Neural cell (in vitro differentiated cells): ENCODE measurements at regions not wholly inside any gene's neighbourhood (a gene's known extent, or its start where the extent isn't known, plus 50 kb on each side); places are given as distances from the start of the nearest gene placed in this dataset.

ENCODE experiments used
- H2AFZ ChIP-seq: fragments of 200-600, 300-800 bp; sonication (generic), shearing (Covaris generic); 2 replicates; pipeline ENCODE4 v1.6.0; 2014; ENCODE audit warnings: low read depth, mild to moderate bottlenecking, antibody characterized with exemption, low read length, moderate library complexity
- H3F3A ChIP-seq: fragments of 200-600 bp; shearing (Covaris generic); 2 replicates; pipeline ENCODE4 v1.6.1; 2016; ENCODE audit warnings: mild to moderate bottlenecking, moderate library complexity, mixed read lengths, antibody characterized with exemption, low read length; ENCODE audit not compliant: insufficient read depth, poor library complexity, severe bottlenecking
- H3K27ac ChIP-seq: fragments of 200-600, 300-800 bp; sonication (generic), shearing (Covaris generic); 2 replicates; pipeline ENCODE4 v1.5.1; 2014; ENCODE audit warnings: mild to moderate bottlenecking, low read length, moderate library complexity
- H3K27me3 ChIP-seq: fragments of 300-800, 200-600 bp; sonication (generic), shearing (Covaris generic); 2 replicates; pipeline ENCODE4 v1.6.0; 2014; ENCODE audit warnings: mild to moderate bottlenecking, low read depth, low read length, moderate library complexity; ENCODE audit not compliant: insufficient read depth
- H3K36me3 ChIP-seq: fragments of 300-800, 200-600 bp; sonication (generic), shearing (Covaris generic); 2 replicates; pipeline ENCODE4 v1.5.1; 2014; ENCODE audit warnings: mild to moderate bottlenecking, antibody characterized with exemption, low read length, moderate library complexity; ENCODE audit not compliant: insufficient read depth
- H3K4me2 ChIP-seq: fragments of 300-800, 200-600 bp; sonication (generic), shearing (Covaris generic); 2 replicates; pipeline ENCODE4 v1.6.0; 2014; ENCODE audit warnings: mild to moderate bottlenecking, low read length
- H3K4me3 ChIP-seq: fragments of 300-800, 200-600 bp; sonication (generic), shearing (Covaris generic); 2 replicates; pipeline ENCODE4 v1.5.1; 2014; ENCODE audit warnings: mild to moderate bottlenecking, low read length, moderate library complexity
- H3K79me2 ChIP-seq: fragments of 200-600 bp; shearing (Covaris generic); replicated peaks from 2 replicates; pipeline ENCODE4 v1.6.0; 2014; ENCODE audit warnings: mild to moderate bottlenecking, low read length, moderate library complexity; ENCODE audit not compliant: insufficient read depth
- H3K9ac ChIP-seq: fragments of 300-800, 200-600 bp; sonication (generic), shearing (Covaris generic); 2 replicates; pipeline ENCODE4 v1.6.1; 2016; ENCODE audit warnings: mild to moderate bottlenecking, low read length, mixed read lengths
- H3K9me2 ChIP-seq: fragments of 200-600 bp; shearing (Covaris generic); 2 replicates; pipeline ENCODE4 v1.6.1; 2016; ENCODE audit warnings: mild to moderate bottlenecking, low read length, mixed read lengths; ENCODE audit not compliant: insufficient read depth
- H3K9me3 ChIP-seq: fragments of 200-600, 300-800 bp; sonication (generic), shearing (Covaris generic); 2 replicates; pipeline ENCODE4 v1.6.1; 2016; ENCODE audit warnings: mild to moderate bottlenecking, mixed run types, low read length, moderate library complexity, mixed read lengths
- H4K20me1 ChIP-seq: fragments of 200-600 bp; shearing (Covaris generic); 2 replicates; pipeline ENCODE4 v1.6.1; 2016; ENCODE audit warnings: mild to moderate bottlenecking, mixed run types; ENCODE audit not compliant: insufficient read depth
- EP300 ChIP-seq: fragments of 450-650 bp; conservative IDR thresholded peaks from 2 replicates; pipeline ENCODE4 v1.6.1; 2014; ENCODE audit warnings: antibody characterized with exemption, mild to moderate bottlenecking, moderate library complexity; ENCODE audit not compliant: poor library complexity, severe bottlenecking
- EZH2 ChIP-seq: fragments of 200-600, 300-800 bp; shearing (Covaris generic), sonication (generic); IDR thresholded peaks from 2 replicates; pipeline ENCODE4 v1.6.1; 2014; ENCODE audit warnings: antibody characterized with exemption, low read length, borderline replicate concordance, mild to moderate bottlenecking; ENCODE audit not compliant: insufficient read depth, poor library complexity, severe bottlenecking
- MXI1 ChIP-seq: fragments of 450-650 bp; conservative IDR thresholded peaks from 2 replicates; pipeline ENCODE4 v1.6.1; 2014; ENCODE audit warnings: antibody characterized with exemption, mild to moderate bottlenecking; ENCODE audit not compliant: poor library complexity, severe bottlenecking
- POLR2AphosphoS5 ChIP-seq: IDR thresholded peaks from 2 replicates; pipeline ENCODE4 v1.6.1; 2012
- RAD21 ChIP-seq: fragments of 450-650 bp; conservative IDR thresholded peaks from 2 replicates; pipeline ENCODE4 v1.6.1; 2014; ENCODE audit warnings: antibody characterized with exemption, mild to moderate bottlenecking, moderate library complexity
- REST ChIP-seq: IDR thresholded peaks from 2 replicates; pipeline ENCODE4 v1.6.1; 2012; ENCODE audit warnings: borderline replicate concordance
- SMC3 ChIP-seq: fragments of 450-650 bp; conservative IDR thresholded peaks from 2 replicates; pipeline ENCODE4 v1.6.1; 2014; ENCODE audit warnings: antibody characterized with exemption, mild to moderate bottlenecking, moderate library complexity; ENCODE audit not compliant: poor library complexity
- TAF1 ChIP-seq: IDR thresholded peaks from 2 replicates; pipeline ENCODE4 v1.6.1; 2012; ENCODE audit warnings: low read depth
- TF ChIP-seq, protein P1 (sequence below): fragments of 450-650 bp; IDR thresholded peaks from 2 replicates; pipeline ENCODE4 v1.5.1; 2014; ENCODE audit warnings: antibody characterized with exemption, mild to moderate bottlenecking, moderate library complexity; ENCODE audit not compliant: poor library complexity, severe bottlenecking

GRCh38 chr9:84393266-84393950 is 52.9 kb upstream of the SLC28A3 start:
- no peak overlapping the region for H2AFZ ChIP-seq
- no peak overlapping the region for H3K4me2 ChIP-seq
- no peaks in the 10 kb centered on the region for H3K79me2 ChIP-seq
- H3K36me3 ChIP-seq, result no peaks in the 10 kb centered on the region
- no peaks in the 10 kb centered on the region for H3F3A ChIP-seq
- H3K27me3 ChIP-seq, result no peaks in the 10 kb centered on the region
- TF ChIP-seq TAF1, result no peak
- no peak for TF ChIP-seq REST
- TF ChIP-seq POLR2AphosphoS5, result no peak
- TF ChIP-seq SMC3, result no peak
- TF ChIP-seq MXI1, result no peak
- TF ChIP-seq EP300, result no peak
- TF ChIP-seq RAD21, result no peak
- TF ChIP-seq EZH2, result no peak
- TF ChIP-seq, protein P1, sequence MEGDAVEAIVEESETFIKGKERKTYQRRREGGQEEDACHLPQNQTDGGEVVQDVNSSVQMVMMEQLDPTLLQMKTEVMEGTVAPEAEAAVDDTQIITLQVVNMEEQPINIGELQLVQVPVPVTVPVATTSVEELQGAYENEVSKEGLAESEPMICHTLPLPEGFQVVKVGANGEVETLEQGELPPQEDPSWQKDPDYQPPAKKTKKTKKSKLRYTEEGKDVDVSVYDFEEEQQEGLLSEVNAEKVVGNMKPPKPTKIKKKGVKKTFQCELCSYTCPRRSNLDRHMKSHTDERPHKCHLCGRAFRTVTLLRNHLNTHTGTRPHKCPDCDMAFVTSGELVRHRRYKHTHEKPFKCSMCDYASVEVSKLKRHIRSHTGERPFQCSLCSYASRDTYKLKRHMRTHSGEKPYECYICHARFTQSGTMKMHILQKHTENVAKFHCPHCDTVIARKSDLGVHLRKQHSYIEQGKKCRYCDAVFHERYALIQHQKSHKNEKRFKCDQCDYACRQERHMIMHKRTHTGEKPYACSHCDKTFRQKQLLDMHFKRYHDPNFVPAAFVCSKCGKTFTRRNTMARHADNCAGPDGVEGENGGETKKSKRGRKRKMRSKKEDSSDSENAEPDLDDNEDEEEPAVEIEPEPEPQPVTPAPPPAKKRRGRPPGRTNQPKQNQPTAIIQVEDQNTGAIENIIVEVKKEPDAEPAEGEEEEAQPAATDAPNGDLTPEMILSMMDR, result no peak
- no peaks in the 10 kb centered on the region for H3K9me2 ChIP-seq
- H3K27ac ChIP-seq, result no peak overlapping the region
- H3K9ac ChIP-seq, result no peak overlapping the region
- no peaks in the 10 kb centered on the region for H4K20me1 ChIP-seq
- no peaks in the 10 kb centered on the region for H3K9me3 ChIP-seq
- H3K4me3 ChIP-seq, result no peak overlapping the region

GRCh38 chr9:84394036-84394435 is 53.5 kb upstream of the SLC28A3 start:
- TF ChIP-seq, protein P1, result no peak
- no peak for TF ChIP-seq REST
- TF ChIP-seq EP300, result no peak
- TF ChIP-seq SMC3, result no peak
- TF ChIP-seq EZH2, result no peak
- no peak for TF ChIP-seq TAF1
- TF ChIP-seq RAD21, result no peak
- no peak for TF ChIP-seq POLR2AphosphoS5
- TF ChIP-seq MXI1, result no peak
- Histone ChIP-seq H4K20me1 (no peaks in the 10 kb centered on the region), H3K9me3 (no peaks in the 10 kb centered on the region), H3F3A (no peaks in the 10 kb centered on the region), H3K27me3 (no peaks in the 10 kb centered on the region), H3K9ac (no peak overlapping the region), H2AFZ (no peak overlapping the region), H3K4me3 (no peak overlapping the region), H3K9me2 (no peaks in the 10 kb centered on the region), H3K4me2 (no peak overlapping the region), H3K79me2 (no peaks in the 10 kb centered on the region), H3K27ac (no peak overlapping the region), H3K36me3 (no peaks in the 10 kb centered on the region)
